NCI-H146 treated with DMSO at 0.1 percent for 48 hours (cell line): ENCODE measurements at regions not wholly inside any gene's neighbourhood (a gene's known extent, or its start where the extent isn't known, plus 50 kb on each side); places are given as distances from the start of the nearest gene placed in this dataset.
A peak's percentile ranks its signal among the peaks of the same experiment; 100 is the strongest.
"Not testable (repeated sequence)": the region's sequence is repeated elsewhere in the genome, so short reads cannot be mapped to it uniquely, and the experiment has no call there.

Experiments
- DNase-seq: peaks from one replicate; lab custom pipeline; 2025; ENCODE audit not compliant: unreplicated experiment; lab: John Stamatoyannopoulos, UW

DNA sequence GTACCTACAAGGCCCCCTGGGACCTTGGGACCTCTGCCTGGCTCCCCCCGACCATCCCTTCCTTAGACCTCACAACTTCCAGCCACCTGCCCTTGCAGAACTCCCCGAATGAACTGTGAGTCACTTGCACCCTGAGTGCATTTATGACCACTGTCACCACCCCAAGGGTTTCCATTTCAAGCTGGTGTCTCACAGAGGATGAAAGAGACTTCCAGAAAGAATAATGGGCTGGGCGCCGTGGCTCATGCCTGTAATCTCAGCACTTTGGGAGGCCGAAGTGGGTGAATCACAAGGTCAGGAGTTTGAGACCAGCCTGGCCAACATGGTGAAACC, 124.5 kb upstream of the CIBAR2 start:
- no peak for DNase-seq

DNA sequence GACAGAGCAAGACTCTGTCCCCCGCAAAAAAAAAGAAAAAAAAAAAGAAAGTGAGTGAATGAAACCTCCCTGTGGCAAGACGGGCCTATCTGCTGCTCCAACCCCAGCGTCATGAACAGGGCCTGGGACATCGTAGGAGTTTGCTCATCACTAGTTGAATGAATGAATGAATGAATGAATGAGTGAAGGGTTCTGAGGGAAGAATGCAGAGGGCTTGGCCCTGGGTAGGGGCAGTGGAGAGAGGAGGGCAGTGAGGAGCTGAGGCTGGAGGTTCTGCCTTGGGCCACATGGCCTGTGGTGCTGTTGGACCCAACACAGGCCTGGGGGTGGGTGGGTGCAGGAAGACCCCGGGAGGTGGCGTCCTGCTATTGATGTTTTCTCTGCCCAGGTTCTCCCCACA, 125.5 kb upstream of the CIBAR2 start:
- DNase-seq, result no peak

DNA sequence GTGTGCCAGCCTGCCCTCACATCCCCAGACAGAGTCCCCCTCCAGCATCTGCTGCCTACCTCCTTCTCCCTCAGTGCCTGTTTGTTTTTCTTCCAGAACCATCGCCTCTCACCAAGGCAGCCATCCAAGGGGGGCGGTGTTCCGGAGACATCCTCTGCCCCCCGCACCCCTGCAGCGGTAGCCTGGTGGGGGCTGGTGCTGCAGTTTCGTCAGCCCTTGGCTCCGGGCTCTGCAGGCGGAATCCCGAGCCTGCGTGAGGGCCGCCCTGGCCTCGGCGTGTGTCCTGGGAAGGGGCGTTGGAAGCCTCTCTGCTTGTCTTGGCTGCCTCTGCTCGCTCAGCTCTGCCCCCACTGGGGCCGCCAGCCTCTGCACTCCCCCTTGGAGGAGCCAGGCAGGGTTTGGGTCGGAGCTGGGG, 126.0 kb upstream of the CIBAR2 start:
- no peak for DNase-seq

DNA sequence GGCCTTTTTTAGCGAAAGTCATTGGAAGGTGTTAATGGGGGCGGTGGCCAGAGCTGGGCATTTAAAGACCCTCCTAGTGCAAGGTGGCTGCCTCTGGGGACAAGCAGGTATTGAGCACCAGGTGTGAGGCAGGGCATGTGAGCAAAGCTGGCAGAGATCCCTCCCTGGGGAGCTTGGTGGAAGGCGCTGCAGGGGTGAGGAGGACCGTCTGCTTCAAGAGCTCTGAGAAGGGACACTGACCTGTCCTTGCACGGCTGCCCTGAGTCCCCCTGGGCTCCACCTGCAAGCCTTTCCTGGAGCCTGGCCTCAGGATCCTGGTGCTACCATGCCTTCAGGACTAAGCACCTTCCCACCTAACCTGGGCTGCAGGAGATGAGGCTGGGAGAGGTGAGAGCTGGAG, 127.0 kb upstream of the CIBAR2 start:
- DNase-seq, result no peak

DNA sequence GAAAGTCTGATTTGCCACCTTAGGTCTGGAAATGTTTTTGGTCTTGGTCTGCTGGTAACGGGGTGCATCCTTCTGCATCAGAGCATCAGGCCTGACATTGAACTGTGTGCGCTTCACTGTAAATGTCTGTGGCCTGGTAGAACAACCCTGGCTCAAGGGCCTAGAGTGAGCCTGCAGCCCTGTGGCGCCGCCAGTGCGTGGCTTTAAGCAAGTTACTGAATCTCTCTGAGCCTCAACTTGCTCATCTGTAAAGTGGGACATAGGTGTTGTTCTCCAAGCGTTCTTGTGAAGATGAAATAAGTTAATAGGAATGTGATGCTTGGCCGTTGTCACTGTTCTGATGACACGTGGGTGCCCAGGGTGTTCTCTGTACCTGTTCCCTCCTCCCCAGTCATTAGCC, 127.6 kb upstream of the CIBAR2 start:
- no peak for DNase-seq

DNA sequence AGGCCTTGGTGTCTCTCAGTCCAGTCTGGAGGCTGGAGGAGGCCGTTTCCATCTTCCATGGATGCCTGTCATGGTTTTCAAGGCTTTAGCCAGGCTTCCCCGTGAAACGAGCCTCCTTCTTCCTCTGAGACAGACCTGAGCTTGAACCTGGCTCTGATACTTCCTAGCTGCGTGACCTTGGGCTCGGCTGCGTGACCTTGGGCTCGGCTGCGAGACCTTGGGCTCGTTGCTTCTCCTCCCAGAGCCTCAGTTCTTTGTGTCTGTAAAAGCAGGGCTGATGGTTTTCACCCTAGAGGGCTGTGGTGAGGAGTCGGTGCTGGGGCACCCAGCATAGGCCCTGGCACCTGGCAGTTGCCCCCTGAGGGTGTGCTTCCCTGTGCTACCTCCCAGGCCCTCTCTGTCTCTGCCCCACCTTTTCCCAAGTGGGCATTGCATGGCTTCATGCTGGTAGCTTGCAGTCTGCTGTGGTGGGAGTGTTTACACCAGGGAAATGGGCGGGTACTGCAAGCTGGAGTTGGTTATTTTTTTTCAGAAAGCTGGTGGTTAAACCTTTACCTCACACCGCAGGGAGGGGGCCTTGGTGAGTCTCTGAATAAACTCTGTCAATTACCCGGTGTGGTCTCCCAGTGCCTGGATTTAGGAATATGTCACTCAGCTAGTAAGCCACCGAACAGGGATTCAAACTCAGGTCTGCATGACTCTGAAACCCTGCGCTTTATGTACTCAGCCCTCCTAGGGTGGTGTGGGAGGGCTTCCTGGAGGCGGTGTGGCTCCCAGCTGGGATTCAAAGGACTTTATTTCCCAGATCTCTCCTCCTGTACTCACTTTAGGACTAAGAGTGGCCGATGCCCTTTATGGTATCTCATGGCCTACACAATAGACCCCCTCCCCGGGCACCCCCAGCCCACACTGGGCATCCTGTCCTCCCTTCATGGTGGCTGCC, 129.0 kb upstream of the CIBAR2 start:
- DNase-seq, result no peak

DNA sequence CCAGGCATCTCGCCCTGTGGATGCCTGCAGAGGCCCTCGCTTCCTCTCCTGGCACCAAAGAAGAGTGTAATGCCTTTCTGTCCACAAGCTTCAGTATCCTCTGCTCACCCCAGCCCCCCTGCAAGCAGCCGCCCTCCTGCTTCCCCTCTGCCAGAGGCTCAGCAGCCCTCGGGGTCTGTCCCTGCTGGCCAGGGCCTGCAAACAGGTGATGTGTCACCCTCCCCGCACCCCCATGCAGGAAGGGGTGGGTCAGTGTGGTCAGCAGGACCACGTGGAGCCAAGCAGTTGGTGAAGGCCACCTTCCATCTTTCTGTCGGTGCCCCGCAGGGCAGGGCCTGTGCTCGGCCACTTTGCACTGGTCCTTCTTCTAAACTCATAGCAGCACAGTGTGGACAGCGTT, 129.9 kb upstream of the CIBAR2 start:
- no peak for DNase-seq

DNA sequence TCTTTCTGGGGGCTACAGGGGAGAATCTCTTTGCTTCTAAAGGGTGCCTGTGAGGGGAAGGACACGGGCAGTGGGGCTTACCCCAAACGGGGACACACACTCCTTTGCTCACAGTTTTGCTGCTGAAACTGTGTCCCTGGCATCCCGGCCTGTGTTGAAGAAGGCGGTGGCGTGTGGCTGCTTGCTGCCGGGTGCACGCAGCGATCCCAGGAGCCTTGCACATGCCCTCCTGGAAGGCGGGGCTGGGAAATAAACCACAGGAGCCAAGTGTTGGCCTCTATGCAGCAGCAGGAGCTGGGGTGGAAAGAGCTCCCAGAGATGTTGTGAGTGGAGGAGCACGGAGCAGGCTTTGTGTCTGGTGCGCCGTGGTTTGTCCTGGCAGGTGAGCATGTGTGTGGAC, 131.0 kb upstream of the CIBAR2 start:
- DNase-seq, result no peak

DNA sequence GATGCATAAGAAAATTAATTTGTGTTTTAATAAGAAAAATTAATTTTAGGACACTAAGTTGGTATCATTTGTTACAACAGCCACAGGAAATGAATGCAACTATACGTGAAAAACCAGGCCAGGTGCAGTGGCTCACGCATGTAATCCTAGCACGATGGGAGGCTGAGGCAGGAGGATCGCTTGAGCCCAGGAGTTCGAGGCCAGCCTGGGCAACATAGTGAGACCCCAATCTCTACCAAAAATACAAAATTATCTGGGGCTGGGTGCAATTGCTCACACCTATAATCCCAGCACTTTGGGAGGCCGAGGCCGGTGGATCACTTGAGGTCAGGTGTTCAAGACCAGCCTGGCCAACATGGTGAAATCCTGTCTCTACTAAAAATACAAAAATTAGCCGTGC, 132.2 kb upstream of the CIBAR2 start:
- not testable (repeated sequence) for DNase-seq

DNA sequence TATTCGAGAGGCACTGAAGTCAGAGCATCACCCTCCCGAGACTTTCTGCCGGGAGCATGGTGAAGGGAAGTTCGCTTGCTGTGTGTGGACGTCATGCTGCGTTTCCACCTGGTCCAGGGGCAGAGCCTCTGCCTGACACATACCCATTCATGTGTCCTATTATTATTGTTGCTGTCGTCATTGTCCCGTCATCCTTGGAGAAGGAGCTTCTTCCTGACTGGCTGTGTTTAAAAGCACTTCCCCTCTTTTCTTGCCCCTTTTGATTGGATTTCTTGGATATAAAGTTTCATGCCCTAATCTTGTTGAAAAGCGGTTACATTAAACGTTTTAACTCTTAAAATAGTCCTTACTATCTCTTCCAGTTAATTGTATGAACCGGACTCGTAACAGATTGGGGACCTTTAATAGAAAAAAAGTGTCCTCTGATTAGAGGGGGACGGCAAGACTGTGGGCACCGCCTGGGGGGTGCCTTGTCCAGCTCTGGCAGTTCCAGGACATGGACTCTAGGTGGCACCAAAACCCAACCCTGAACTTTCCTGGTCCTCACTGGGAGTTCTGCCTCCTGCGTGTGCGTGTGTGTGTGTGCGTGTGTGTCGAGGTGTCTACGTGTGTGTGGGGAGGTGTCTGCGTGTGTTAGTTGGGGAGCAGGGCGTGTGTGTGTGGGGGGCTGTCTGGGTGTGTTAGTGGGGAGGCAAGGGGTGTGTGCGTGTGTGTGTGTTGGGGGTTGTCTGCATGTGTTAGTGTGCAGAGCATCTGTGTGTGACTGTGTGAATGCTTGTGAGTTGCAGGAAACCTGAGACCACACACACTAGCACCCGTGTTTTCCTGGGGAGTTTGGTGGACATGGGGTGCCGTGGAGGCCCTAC, 133.3 kb upstream of the CIBAR2 start:
- peak; percentile 73 for DNase-seq

DNA sequence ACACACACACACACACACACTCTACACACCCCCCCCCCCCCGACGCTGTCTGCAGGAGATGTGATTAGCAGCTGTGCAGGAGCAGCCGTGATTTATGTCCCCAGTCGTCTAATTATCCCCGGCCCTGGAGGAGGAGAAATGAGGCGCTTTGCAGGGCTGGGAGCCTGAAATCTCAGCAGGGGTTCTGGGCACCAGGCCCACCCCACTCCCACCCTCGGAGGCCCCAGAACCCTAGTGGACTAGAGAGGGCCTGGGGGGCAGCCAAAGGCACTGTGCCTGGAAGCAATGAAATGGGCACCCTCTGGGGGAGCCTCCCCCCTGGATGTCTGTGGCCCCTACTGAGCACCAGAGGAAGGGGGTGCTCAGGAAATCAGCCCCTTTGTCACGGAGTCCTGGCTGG, 134.2 kb upstream of the CIBAR2 start:
- peak; percentile 7 for DNase-seq

DNA sequence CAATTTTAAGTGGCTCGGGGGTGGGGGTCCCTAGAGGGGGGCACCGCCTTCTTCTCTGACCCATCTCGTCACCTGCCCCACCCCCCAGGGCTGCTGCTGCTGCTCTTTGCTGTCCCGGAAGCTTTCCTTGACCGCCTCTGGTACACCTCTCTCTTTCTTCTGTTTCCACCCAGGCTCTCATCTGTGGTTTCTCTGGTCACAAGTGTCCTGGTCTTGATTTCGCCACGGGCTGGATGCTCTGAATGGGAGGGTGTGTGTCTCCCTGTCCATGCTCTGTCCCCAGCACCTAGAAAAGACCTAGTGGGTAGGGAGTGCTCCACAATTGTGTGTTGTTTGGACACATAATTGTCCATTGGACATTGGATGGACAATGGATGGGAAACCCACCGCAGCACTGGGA, 134.7 kb upstream of the CIBAR2 start:
- DNase-seq, result no peak

DNA sequence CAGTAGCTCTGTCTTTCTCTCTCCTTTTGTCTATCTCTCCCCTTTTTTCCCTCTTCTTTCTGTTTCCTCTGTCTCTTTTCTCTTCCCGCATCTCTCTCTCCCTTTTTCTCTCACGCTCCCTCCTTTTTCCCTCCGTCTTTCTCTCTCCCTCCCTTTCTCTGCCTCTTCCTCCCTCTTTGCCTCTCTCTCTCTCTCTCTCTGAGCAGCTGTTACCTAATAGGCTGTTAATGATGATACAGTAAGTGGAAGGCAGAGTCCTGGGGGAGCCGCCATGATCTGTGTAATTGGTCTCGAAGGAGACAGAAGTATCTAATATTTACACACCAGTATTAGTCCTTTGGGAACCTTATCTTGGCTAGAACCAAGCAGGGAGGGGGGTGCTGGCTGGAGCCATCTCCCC, 136.1 kb upstream of the CIBAR2 start:
- DNase-seq, result peak; percentile 3

DNA sequence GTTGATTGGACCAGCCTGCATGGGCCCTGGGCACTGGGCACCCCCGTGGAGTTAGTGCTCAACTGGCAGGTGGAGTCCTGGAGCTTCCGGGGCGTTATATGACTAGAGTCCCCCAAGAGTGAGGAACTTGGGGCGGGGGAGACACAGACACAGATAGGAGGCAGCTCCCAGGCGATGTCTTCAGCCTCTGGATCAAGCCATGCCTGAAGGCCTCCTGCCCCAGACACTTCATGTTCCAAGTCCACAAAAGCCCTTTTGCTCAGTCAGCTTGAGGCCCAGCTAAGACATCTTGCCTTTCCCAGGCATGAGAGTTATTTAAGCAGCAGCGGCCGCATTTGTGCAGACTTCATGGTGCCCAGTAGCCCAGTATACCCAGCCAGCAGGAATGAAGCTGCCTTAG, 136.6 kb upstream of the CIBAR2 start:
- no peak for DNase-seq

DNA sequence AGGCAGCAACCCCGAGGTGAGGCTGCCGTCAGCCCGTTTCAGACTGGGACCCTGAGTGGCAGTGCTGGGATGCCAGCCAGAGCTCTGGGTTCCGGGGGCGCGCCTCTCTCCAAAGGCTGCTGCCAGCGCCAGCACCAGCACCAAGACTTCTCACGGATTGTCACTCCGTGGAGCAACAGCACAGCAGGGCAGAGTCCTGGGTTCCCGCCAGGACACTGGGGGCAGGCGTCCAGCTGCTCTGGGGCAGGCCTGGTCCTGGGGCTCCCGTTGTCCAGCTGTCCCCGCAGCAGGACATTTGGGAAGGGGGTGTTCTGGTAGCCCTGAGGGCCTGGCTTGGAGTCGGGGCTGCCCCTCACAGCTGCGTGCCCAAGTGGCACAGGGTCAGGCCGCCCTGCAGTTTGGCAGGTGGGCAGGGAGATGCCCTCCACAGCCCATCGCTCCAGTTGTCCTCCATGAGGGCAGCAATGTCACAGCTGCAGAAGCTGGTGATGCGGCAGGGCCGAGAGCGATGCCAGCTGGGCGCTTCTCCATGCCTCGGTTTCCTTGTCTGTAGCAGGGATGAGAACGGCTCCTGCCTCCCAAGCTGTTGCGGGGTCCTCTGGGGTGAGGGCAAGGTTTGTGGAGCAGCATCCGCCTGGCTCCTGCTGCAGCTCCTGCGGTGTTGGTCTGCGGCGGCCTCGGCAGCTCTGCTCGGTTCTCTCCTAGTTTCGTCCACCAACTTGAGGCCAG, 137.3 kb upstream of the CIBAR2 start:
- DNase-seq, result no peak

DNA sequence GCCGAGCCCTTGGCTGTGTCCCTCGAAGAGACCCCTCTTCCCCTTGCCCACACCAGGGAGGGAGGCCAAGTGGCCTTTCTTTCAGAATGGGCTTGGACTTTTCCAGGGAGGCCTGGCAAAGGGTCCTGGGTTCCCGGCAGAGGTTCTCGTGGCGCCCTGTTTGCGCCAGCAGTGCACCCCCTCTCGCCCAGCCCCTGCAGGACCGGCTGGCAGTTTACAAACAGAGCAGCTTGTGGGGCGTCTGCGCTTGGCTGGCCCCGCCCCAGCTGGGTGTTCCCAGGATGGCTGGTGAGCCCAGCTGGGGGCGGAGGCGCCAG, 137.8 kb upstream of the CIBAR2 start:
- DNase-seq, result no peak

DNA sequence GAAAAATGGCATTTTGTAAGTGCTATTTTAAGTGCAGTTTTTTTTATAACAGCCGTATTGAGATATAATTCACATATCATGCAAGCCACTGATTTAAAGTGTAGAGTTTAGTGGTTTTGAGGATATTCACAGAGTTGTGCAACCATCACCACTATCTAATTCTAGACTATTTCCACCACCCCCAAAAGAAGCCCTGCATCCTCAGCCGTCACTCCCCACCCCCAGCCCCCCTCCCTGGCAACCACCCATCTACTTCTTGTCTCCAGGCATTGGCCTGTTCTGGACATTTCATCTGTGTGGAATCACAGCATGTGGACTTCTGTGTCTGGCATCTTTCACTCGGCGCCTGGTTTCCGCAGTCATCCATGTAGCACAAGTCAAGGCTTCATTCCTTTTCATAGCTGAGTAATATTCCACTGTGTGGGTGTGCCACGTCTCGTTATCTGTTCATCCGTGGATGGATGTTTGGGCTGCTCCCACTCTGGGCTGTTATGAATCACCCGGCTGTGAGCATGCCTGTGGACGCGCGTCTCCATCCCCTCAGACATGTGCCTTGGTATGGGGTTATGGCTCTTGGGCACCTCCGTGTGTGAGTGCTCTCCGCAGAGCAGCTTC, 138.4 kb upstream of the CIBAR2 start:
- no peak for DNase-seq

DNA sequence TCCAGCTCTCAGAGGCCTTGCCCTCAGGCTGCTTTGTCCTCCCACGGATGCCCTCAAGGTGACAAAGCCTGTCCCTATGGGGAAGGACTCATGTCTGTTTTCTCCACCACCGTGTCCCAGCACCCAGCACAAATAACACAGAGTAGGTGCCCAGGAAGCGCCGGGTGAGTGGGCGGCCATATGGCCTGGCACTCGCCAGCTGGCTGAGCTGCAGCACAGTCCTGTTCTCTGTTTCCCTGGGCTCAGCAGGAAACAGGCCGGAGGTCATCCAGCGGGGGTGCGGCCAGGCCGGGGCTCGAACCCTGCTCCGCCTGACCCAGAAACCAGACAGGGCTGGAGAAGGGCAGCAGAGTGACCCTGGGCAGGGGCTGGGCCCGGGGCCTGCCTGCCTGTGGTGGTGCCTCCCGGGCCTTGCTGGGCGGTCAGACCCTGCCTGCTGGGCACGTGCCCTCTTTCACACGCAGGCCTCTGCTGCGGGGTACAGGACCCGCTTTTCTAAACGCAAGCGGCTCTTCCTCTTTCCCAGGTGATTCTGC, 139.0 kb upstream of the CIBAR2 start:
- no peak for DNase-seq

DNA sequence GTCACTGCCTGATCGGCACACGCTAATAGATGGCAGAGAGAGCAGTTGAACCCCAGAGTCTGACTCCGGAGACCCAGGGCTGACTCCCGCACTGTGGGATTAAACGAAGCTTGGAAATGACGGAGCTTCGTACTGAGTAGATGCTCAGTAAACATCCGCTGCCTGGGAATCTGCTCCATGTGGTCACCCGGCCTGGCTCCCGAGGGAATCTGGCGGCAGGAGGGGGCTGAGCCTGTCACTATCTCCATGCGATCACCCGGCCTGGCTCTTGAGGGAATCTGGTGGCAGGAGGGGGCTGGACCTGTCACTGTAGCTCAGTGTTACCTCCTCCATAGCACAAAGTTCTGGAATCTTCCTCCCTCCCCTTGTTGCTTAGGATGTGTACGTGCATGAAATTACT, 139.7 kb upstream of the CIBAR2 start:
- no peak for DNase-seq

DNA sequence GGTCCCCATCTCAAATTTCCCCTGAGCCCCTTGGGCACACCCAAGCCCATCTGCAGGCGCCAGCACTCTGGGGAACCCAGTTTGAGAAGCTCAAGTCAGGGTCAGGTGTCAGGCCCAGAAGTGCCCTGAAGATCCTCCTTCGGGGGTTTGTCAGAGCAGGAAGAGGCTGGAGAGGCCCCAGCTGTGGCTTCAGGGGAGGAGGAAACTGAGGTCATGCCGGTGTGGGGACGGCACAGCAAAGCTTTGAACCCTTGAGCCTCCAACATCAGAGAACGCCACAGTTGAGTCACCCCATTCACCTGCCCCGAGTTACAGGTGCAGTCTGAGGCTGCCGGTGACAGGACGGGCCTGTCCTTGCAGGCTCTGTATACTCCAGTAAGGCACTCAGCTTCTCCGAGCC, 140.2 kb upstream of the CIBAR2 start:
- DNase-seq, result no peak
